Colonic mucosa (tissue), 4 donors: ENCODE measurements at regions not wholly inside any gene's neighbourhood (a gene's known extent, or its start where the extent isn't known, plus 50 kb on each side); places are given as distances from the start of the nearest gene placed in this dataset.
"Not testable (repeated sequence)": the region's sequence is repeated elsewhere in the genome, so short reads cannot be mapped to it uniquely, and the experiment has no call there.

Experiments used
- DNase-seq: peaks from one replicate; pipeline ENCODE4 v3.0.0-alpha.2; 2020
- H3K27ac ChIP-seq: fragments of 200-600 bp; one replicate; pipeline ENCODE4 v1.8.0; 2021
- H3K27me3 ChIP-seq: fragments of 200-600 bp; one replicate; pipeline ENCODE4 v1.8.0; 2021
- H3K36me3 ChIP-seq: fragments of 200-600 bp; one replicate; pipeline ENCODE4 v1.8.0; 2021
- H3K4me1 ChIP-seq: fragments of 200-600 bp; one replicate; pipeline ENCODE4 v1.8.0; 2021; ENCODE audit warnings: mild to moderate bottlenecking
- H3K4me3 ChIP-seq: fragments of 200-600 bp; one replicate; pipeline ENCODE4 v1.8.0; 2021
- H3K9ac ChIP-seq, 2 donors: one replicate each; pipeline ENCODE4 v1.7.0; 2013; ENCODE audit warnings: control low read depth in 2 of 2, low read depth in 2 of 2, low read length in 2 of 2
- H3K9me3 ChIP-seq: fragments of 200-600 bp; one replicate; pipeline ENCODE4 v1.8.0; 2021
- intact Hi-C: fragments of 100-400 bp; cut with DNase I; formaldehyde crosslinking; loops from one replicate; pipeline ENCODE4 v1.14.1; 2022
- TF ChIP-seq, protein P1 (sequence below): fragments of 200-600 bp; IDR thresholded peaks from one replicate; pipeline ENCODE4 v1.8.0; 2022; ENCODE audit warnings: antibody characterized with exemption, mild to moderate bottlenecking
- donor health status: healthy.
- donor health status: DM: no; HTN: no; CAD: no.
- donor health status: DM: no; HTN: no; CAD: no.

DNA sequence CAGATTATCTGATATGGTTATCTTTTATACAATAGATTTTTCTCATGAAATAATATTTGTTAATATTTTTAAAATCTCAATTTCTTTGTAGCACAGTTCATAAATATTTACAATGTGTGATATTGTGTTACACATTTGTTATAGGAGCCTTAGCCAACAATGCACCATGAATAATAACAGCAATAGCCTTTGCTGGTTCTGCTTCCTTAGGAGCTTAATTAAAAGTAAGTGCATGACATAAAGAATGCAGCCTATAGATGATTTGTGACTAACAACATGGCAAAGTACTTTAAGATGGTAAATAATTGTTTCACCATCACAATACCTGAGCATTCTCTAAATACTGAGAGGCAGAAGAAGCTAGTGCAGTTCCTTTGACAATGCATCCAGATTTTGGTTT lies 156.3 kb upstream of the RASSF8 start:
- Histone ChIP-seq H3K27ac (no peak overlapping the region), H3K9me3 (no peaks in the 10 kb centered on the region), H3K36me3 (no peaks in the 10 kb centered on the region), H3K4me3 (no peak overlapping the region), H3K4me1 (no peaks in the 10 kb centered on the region), H3K27me3 (no peaks in the 10 kb centered on the region), H3K9ac (no peak overlapping the region)
- DNase-seq = no peak
- TF ChIP-seq, protein P1, sequence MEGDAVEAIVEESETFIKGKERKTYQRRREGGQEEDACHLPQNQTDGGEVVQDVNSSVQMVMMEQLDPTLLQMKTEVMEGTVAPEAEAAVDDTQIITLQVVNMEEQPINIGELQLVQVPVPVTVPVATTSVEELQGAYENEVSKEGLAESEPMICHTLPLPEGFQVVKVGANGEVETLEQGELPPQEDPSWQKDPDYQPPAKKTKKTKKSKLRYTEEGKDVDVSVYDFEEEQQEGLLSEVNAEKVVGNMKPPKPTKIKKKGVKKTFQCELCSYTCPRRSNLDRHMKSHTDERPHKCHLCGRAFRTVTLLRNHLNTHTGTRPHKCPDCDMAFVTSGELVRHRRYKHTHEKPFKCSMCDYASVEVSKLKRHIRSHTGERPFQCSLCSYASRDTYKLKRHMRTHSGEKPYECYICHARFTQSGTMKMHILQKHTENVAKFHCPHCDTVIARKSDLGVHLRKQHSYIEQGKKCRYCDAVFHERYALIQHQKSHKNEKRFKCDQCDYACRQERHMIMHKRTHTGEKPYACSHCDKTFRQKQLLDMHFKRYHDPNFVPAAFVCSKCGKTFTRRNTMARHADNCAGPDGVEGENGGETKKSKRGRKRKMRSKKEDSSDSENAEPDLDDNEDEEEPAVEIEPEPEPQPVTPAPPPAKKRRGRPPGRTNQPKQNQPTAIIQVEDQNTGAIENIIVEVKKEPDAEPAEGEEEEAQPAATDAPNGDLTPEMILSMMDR = no peak
- intact Hi-C loops = no loop called here

DNA sequence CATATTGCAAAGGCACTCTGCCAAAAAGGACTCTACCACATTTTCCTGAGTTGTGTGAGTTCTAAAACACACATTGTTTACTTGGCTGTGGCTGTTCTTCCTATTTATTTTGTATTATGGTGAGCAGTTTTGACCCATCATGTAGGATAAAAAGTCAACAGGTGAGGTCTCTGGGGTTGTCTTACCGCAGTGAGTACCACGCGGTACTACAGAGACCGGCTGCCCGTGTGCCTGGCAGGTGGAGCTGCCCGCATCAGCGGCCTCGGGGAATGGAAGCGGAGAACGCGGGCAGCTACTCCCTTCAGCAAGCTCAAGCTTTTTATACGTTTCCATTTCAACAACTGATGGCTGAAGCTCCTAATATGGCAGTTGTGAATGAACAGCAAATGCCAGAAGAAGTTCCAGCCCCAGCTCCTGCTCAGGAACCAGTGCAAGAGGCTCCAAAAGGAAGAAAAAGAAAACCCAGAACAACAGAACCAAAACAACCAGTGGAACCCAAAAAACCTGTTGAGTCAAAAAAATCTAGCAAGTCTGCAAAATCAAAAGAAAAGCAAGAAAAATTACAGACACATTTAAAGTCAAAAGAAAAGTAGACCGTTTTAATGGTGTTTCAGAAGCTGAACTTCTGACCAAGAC lies 155.3 kb upstream of the RASSF8 start:
- H3K9ac ChIP-seq, H3K27ac ChIP-seq, H3K36me3 ChIP-seq, DNase-seq, H3K27me3 ChIP-seq, H3K4me3 ChIP-seq, intact Hi-C loops, H3K4me1 ChIP-seq, H3K9me3 ChIP-seq: not testable (repeated sequence)

DNA sequence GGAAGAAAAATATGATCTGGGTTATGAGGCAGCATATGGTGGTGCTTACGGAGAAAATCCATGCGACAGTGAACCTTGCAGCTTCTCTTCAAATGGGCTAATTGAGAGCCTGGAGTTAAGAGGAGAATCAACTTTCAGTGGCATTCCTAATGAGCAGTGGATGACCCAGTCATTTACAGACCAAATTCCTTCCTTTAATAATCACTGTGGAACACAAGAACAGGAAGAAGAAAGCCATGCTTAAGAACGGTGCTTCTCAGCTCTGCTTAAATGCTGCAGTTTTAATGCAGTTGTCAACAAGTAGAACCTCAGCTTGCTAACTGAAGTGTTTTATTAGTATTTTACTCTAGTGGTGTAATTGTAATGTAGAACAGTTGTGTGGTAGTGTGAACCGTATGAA lies 154.2 kb upstream of the RASSF8 start:
- DNase-seq, H3K27ac ChIP-seq, H3K4me1 ChIP-seq, H3K9me3 ChIP-seq, H3K36me3 ChIP-seq, H3K27me3 ChIP-seq, H3K9ac ChIP-seq, H3K4me3 ChIP-seq, intact Hi-C loops: not testable (repeated sequence)

DNA sequence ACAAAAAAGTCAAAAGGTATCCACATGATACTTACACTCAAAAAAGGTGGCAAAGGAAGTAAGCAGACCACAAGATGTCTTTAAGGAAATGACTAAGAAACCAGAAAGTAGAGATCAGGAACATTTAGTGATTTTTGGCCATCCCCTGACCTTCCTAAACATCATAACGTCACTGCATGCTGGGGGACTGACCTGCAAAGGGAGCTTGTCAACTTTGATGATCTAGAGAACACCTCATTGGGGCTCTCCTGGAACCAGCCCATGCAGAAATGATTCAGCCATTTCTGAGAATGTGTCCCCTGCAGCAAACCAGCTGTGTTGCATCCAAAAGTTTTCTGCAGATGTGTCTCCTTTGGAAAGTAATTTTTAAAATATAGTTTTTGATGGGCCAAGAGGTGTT lies 152.2 kb upstream of the RASSF8 start:
- Histone ChIP-seq H3K9ac (no peak overlapping the region), H3K27ac (no peak overlapping the region), H3K27me3 (no peaks in the 10 kb centered on the region), H3K9me3 (no peaks in the 10 kb centered on the region), H3K4me1 (no peaks in the 10 kb centered on the region), H3K4me3 (no peak overlapping the region), H3K36me3 (no peaks in the 10 kb centered on the region)
- TF ChIP-seq, protein P1 = no peak
- no peak for DNase-seq
- intact Hi-C loops = no loop called here

DNA sequence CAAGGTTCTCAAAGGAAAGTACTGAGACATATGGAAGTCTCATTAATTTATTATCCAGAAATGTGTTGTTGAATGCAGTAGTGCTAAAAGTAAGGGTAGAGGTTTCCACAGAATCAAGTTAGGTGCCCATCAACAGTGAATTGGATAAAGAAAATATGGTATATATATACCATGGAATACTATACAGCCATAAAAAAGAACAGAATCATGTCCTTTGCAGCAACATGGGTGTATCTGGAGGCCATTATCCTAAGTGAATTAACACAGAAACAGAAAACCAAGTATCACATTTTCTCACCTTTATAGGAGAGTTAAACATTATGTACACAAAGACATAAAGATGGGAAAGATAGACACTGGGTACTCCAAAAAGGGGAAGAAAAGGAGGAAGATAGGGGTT lies 149.9 kb upstream of the RASSF8 start:
- intact Hi-C loops = no loop called here
- no peaks in the 10 kb centered on the region for H3K4me1 ChIP-seq
- TF ChIP-seq, protein P1 = no peak
- DNase-seq = no peak
- H3K27me3 ChIP-seq = no peaks in the 10 kb centered on the region
- no peak overlapping the region for H3K27ac ChIP-seq
- H3K4me3 ChIP-seq = no peak overlapping the region
- H3K36me3 ChIP-seq = no peaks in the 10 kb centered on the region
- no peak overlapping the region for H3K9ac ChIP-seq
- H3K9me3 ChIP-seq = no peaks in the 10 kb centered on the region

DNA sequence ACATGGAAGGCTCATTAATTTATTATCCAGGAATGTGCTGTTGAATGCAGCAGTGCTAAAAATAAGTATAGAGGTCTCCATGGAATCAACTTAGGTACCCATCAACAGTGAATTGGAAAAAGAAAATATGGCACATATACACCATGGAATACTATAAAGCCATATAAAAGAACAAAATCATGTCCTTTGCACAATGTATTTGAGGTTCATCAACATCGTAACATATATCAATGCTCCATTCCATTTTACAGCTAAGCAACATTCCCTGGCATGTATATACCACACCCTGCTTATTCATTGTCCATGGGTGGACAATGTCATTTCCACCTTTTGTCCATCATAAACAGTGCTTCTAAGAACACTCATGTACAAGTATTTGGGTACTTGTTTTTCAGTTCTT lies 147.8 kb upstream of the RASSF8 start:
- Histone ChIP-seq H3K36me3 (no peaks in the 10 kb centered on the region), H3K9ac (no peak overlapping the region), H3K9me3 (no peaks in the 10 kb centered on the region), H3K27me3 (no peaks in the 10 kb centered on the region), H3K4me3 (no peak overlapping the region), H3K4me1 (no peaks in the 10 kb centered on the region), H3K27ac (no peak overlapping the region)
- TF ChIP-seq, protein P1 = no peak
- no peak for DNase-seq
- intact Hi-C loops = no loop called here
